GM13976 (cell line): ENCODE measurements at regions not wholly inside any gene's neighbourhood (a gene's known extent, or its start where the extent isn't known, plus 50 kb on each side); places are given as distances from the start of the nearest gene placed in this dataset.

ENCODE experiments used
- DNase-seq: peaks from one replicate; pipeline ENCODE4 v3.0.0; 2012; ENCODE audit warnings: low spot score
- CTCF ChIP-seq: IDR thresholded peaks from 2 replicates; pipeline ENCODE4 v1.5.1; 2012; ENCODE audit warnings: borderline replicate concordance, mild to moderate bottlenecking; ENCODE audit not compliant: insufficient read depth; ENCODE audit errors: extremely low read depth, missing control alignments, control extremely low read depth
- in situ Hi-C: fragments of 300-500 bp; cut with MboI; formaldehyde crosslinking; loops from one replicate; pipeline ENCODE4 v1.12.0; 2022; ENCODE audit warnings: low sequenced_read_pairs, mixed read lengths, inconsistent platforms; ENCODE audit not compliant: unreplicated experiment

DNA sequence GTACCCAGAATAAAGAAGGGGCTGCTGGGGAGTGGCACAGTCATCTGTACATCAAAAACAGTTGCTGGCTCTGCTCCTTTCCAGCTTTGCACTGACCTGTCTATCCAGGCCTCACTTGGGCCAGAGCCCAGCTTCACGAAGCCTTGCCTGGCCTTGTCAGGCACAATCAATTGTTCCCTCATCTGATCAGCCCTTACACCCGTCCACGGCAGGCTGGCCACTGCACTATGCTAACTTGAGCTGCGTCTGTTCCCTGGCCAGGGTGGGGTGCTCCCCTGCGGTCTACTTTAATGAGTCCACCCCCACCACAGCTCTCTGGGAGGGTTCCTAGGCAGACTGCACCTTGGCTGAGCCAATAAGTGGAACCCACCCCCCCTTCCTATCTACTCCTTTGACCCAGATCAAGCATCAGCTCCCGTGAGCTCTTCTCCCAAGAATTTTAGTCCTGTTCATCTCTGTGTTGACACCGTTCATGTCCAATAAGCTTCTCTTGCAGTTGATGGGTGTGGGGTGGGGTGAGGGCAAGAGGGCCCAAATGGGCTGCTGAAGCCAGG lies 74.3 kb upstream of the MLN start:
- no peak for DNase-seq
- no peak for TF ChIP-seq CTCF
- in situ Hi-C loops, result no loop called here

- no peak for TF ChIP-seq CTCF
- in situ Hi-C loops, result no loop called here
- no peak for DNase-seq
These were observed 71.9 kb upstream of the MLN start for GRCh38 chr6:33875696-33876095.

DNA sequence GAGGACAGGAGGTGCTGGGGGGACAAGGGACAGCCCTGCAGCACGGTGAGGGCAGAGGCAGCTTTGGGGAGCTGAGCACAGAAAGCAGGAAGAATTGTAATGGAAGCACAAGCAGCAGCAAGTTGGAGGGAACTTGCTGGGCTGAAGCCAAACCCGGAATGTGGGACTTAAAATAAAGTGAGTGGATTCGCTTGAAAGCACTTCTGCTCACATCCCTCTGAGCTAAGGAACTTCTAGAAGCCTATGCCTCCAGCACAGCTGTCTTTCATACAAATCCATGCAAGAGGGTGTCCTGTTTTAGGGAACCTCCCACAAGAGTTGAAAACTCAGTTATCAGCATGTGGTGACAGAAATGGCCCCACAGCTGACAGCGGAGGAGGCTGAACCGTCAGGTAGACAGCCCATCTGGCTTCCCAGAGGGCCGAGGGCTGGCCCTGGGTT lies 71.4 kb upstream of the MLN start:
- in situ Hi-C loops, result no loop called here
- DNase-seq, result no peak
- TF ChIP-seq CTCF, result no peak

GRCh38 chr6:33874136-33874760 lies 70.4 kb upstream of the MLN start:
- in situ Hi-C loops, result no loop called here
- DNase-seq, result no peak
- no peak for TF ChIP-seq CTCF

DNA sequence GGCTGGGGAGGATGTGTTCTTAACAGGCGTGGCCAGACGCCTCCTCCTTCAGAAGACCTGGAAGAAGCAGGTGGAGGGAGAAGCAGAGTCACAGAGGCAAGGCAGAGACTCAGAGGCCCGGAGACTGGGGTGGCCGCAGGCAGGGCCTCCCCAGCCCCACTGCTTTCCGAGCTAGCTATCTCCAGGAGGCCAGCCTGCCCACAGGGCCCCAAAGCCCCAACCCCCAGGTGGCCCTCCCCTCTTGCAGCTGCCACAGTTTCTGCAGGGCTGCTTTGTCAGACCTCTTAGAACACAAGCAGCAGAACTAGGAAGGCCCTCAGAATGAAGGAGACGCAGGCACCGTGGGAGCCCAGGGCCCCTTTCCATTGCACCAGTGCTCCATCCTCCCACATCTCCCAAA lies 69.0 kb upstream of the MLN start:
- no peak for DNase-seq
- in situ Hi-C loops, result no loop called here
- no peak for TF ChIP-seq CTCF

- DNase-seq, result no peak
- in situ Hi-C loops, result no loop called here
- TF ChIP-seq CTCF, result no peak
These were observed 66.1 kb upstream of the MLN start for GRCh38 chr6:33869826-33870423.
